CD4-positive, alpha-beta T cell (primary cell): ENCODE measurements at regions not wholly inside any gene's neighbourhood (a gene's known extent, or its start where the extent isn't known, plus 50 kb on each side); places are given as distances from the start of the nearest gene placed in this dataset.

Experiments
- ATAC-seq: fragments of 200-7000 bp; cut with Tn5 transposase; one replicate; pipeline ENCODE4 v1.10.0; 2022; ENCODE audit warnings: mild to moderate bottlenecking; ENCODE audit not compliant: poor library complexity
- CTCF ChIA-PET: fragments of 350-600 bp; sonication (Branson Sonifier 250); formaldehyde crosslinking; loops from one replicate; lab custom pipeline; 2021; ENCODE audit warnings: antibody characterized with exemption, inconsistent platforms; lab: Charles Lee
- POLR2A ChIA-PET: fragments of 350-600 bp; sonication (Branson Sonifier 250); formaldehyde crosslinking; loops from one replicate; lab custom pipeline; 2021; ENCODE audit warnings: antibody characterized with exemption, inconsistent platforms; lab: Charles Lee
- DNase-seq, 14 experiments: peaks; one replicate each; pipeline ENCODE4 v3.0.0-alpha.2; 2013 to 2020; ENCODE audit warnings: mixed read lengths in 2 of 14
- H3K27ac ChIP-seq, 2 donors: one replicate each; pipeline versions ENCODE4 v1.5.1 to v1.7.0; 2013; ENCODE audit warnings: low read length in 2 of 2, low read depth in 1 of 2, mild to moderate bottlenecking in 1 of 2
- H3K27me3 ChIP-seq, 2 experiments: 1 replicate in 1 of 2; 2 replicates in 1 of 2; pipeline versions ENCODE4 v1.6.1 to v1.7.0; 2013; ENCODE audit warnings: low read length in 2 of 2, control low read depth in 1 of 2, mild to moderate bottlenecking in 1 of 2, moderate library complexity in 1 of 2; ENCODE audit not compliant: insufficient read depth in 2 of 2, control insufficient read depth in 1 of 2
- H3K36me3 ChIP-seq: one replicate; pipeline ENCODE4 v1.6.1; 2013; ENCODE audit warnings: low read length, control low read depth; ENCODE audit not compliant: insufficient read depth
- H3K4me1 ChIP-seq: one replicate; pipeline ENCODE4 v1.6.1; 2013; ENCODE audit warnings: low read length, control low read depth; ENCODE audit not compliant: insufficient read depth
- H3K4me3 ChIP-seq: one replicate; pipeline ENCODE4 v1.5.1; 2013; ENCODE audit warnings: mild to moderate bottlenecking, low read length, moderate library complexity
- H3K9me3 ChIP-seq, 2 experiments: 1 replicate in 1 of 2; 2 replicates in 1 of 2; pipeline versions ENCODE4 v1.6.1 to v1.7.0; 2013; ENCODE audit warnings: low read length in 2 of 2, mild to moderate bottlenecking in 2 of 2, control low read depth in 1 of 2, moderate library complexity in 1 of 2; ENCODE audit not compliant: control insufficient read depth in 1 of 2, insufficient read depth in 1 of 2
- H3K27ac Mint-ChIP-seq: one replicate; pipeline ENCODE4 v1.8.0; 2020; ENCODE audit warnings: mixed read lengths
- H3K27me3 Mint-ChIP-seq: one replicate; pipeline ENCODE4 v1.8.0; 2021; ENCODE audit warnings: mixed read lengths
- H3K36me3 Mint-ChIP-seq: one replicate; pipeline ENCODE4 v1.8.0; 2021; ENCODE audit warnings: low read depth, mixed read lengths
- H3K4me1 Mint-ChIP-seq: one replicate; pipeline ENCODE4 v1.8.0; 2021; ENCODE audit warnings: low read depth, mixed read lengths
- H3K4me3 Mint-ChIP-seq: one replicate; pipeline ENCODE4 v1.8.0; 2020; ENCODE audit warnings: mild to moderate bottlenecking, mixed read lengths
- H3K9me3 Mint-ChIP-seq: one replicate; pipeline ENCODE4 v1.8.0; 2020; ENCODE audit warnings: mixed read lengths
- intact Hi-C, 2 experiments: fragments of 100-400 bp; cut with DNase I in 1 of 2; cut with micrococcal nuclease in 1 of 2; formaldehyde crosslinking; loops; one replicate each; pipeline versions ENCODE4 v1.15.1 to v1.9.0; 2023 to 2025; cut with DNase I, micrococcal nuclease
- TF ChIP-seq, protein P1 (sequence below): fragments of 200-600 bp; IDR thresholded peaks from one replicate; pipeline ENCODE4 v1.8.0; 2022; ENCODE audit warnings: antibody characterized with exemption, mild to moderate bottlenecking

DNA sequence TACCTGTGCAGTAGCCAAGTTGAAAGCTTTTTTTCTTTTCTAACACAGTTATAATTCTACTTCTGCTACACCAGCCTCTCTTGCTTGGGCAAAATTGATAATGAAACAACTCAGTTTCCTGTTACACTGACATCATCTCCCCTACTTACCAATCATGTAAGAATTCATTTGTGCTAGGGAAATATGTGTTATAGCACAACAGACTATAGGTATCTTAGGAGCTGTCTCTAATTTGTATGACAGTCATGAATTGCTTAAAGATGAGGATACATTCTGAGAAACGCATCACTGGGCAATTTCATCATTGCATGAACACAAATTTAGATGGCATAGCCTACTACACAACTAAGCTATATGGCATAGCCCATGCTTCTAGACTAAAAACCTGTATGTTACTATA lies 246.3 kb upstream of the ANKRD50 start:
- Histone ChIP-seq H3K27me3 (no peaks in the 10 kb centered on the region), H3K36me3 (no peaks in the 10 kb centered on the region), H3K27ac (no peak overlapping the region), H3K4me1 (no peaks in the 10 kb centered on the region), H3K9me3 (peaks cover 9 to 11% of the 10 kb centered on the region in 2 experiments), H3K4me3 (no peak overlapping the region)
- TF ChIP-seq, protein P1, sequence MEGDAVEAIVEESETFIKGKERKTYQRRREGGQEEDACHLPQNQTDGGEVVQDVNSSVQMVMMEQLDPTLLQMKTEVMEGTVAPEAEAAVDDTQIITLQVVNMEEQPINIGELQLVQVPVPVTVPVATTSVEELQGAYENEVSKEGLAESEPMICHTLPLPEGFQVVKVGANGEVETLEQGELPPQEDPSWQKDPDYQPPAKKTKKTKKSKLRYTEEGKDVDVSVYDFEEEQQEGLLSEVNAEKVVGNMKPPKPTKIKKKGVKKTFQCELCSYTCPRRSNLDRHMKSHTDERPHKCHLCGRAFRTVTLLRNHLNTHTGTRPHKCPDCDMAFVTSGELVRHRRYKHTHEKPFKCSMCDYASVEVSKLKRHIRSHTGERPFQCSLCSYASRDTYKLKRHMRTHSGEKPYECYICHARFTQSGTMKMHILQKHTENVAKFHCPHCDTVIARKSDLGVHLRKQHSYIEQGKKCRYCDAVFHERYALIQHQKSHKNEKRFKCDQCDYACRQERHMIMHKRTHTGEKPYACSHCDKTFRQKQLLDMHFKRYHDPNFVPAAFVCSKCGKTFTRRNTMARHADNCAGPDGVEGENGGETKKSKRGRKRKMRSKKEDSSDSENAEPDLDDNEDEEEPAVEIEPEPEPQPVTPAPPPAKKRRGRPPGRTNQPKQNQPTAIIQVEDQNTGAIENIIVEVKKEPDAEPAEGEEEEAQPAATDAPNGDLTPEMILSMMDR, result no peak
- Mint-ChIP-seq H3K4me1 (no peaks in the 10 kb centered on the region), H3K36me3 (no peaks in the 10 kb centered on the region), H3K27me3 (no peaks in the 10 kb centered on the region), H3K27ac (no peak overlapping the region), H3K4me3 (no peak overlapping the region), H3K9me3 (peaks cover 9% of the 10 kb centered on the region)
- intact Hi-C loops, result no loop called here
- DNase-seq (no peak), ATAC-seq (no peak)
- POLR2A ChIA-PET, result no interaction called here
- CTCF ChIA-PET, result no interaction called here

DNA sequence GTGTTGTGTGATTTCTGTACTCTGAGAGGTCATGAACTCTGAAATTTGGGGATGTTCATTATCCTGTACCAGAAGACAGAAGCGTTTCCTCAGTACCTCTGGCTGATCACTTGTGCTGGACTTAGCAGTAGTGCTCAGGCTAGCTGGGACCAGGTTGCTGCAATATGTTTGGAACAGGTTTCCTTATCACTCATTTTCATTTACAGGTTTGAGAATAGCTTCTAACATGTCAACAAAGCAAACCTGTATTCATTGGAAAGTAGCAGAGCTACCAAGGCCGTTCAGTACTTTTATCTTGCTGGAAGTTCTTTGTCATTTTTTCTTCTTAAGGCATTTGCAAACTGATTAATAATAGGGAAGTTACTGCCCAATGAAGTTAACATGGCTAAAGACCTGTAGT lies 242.9 kb upstream of the ANKRD50 start:
- intact Hi-C loops, result no loop called here
- H3K4me1 Mint-ChIP-seq, result no peaks in the 10 kb centered on the region
- CTCF ChIA-PET, result no interaction called here

DNA sequence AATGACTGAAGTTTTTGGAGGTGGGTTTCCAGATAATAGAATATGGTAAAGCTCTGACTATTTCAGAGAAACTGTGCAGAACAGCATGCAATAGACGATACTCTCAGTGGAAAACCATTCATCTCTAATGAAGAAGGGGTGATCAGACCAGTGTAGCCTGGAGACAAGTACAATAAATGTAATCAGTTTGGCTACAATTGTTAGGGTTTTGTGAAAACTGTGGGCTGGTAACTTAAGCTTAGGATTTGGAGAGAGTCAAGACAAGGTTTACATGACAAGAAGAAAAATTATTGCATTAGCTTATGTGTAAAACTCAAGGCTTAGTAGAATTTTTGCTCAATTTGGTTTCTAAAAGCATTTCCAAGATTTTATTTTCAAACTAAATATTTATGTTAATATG lies 241.5 kb upstream of the ANKRD50 start:
- Mint-ChIP-seq H3K36me3 (no peaks in the 10 kb centered on the region), H3K4me1 (no peaks in the 10 kb centered on the region), H3K4me3 (no peak overlapping the region), H3K27ac (no peak overlapping the region), H3K27me3 (no peaks in the 10 kb centered on the region), H3K9me3 (peaks cover 6% of the 10 kb centered on the region)
- Histone ChIP-seq H3K27ac (no peak overlapping the region), H3K4me1 (no peaks in the 10 kb centered on the region), H3K27me3 (no peaks in the 10 kb centered on the region), H3K36me3 (no peaks in the 10 kb centered on the region), H3K4me3 (no peak overlapping the region), H3K9me3 (no peaks in the 10 kb centered on the region)
- DNase-seq, result no peak
- TF ChIP-seq, protein P1, result no peak
- ChIA-PET CTCF (no interaction called here), POLR2A (interaction anchor here (0.6 kb wide), 1 partner anchor 537 kb away, joined by 3 read pairs; no protein-coding TSS in a partner anchor)
- intact Hi-C loops, result no loop called here
- no peak for ATAC-seq

More for the DNA sequence above, 242.9 kb upstream of the ANKRD50 start:
- Histone ChIP-seq H3K27me3 (no peaks in the 10 kb centered on the region), H3K36me3 (no peaks in the 10 kb centered on the region), H3K27ac (no peak overlapping the region), H3K4me1 (no peaks in the 10 kb centered on the region), H3K9me3 (no peaks in the 10 kb centered on the region), H3K4me3 (no peak overlapping the region)
- POLR2A ChIA-PET, result no interaction called here
- H3K36me3 Mint-ChIP-seq, result no peaks in the 10 kb centered on the region
- no peak overlapping the region for H3K4me3 Mint-ChIP-seq
- H3K9me3 Mint-ChIP-seq, result peaks cover 13% of the 10 kb centered on the region
- H3K27ac Mint-ChIP-seq, result no peak overlapping the region
- DNase-seq (no peak), ATAC-seq (no peak)
- TF ChIP-seq, protein P1, result no peak
- H3K27me3 Mint-ChIP-seq, result no peaks in the 10 kb centered on the region
